Activated T-cell treated with anti-CD3 and anti-CD28 coated beads, Interleukin-2, amount 50 U/mL, for 1 hour (primary cell): ENCODE measurements at regions not wholly inside any gene's neighbourhood (a gene's known extent, or its start where the extent isn't known, plus 50 kb on each side); places are given as distances from the start of the nearest gene placed in this dataset.

Source experiments
- DNase-seq: peaks from one replicate; pipeline ENCODE4 v3.0.0-alpha.2; 2020

GRCh38 chr2:64287202-64287740 is 143.1 kb upstream of the PELI1 start:
- DNase-seq = no peak

GRCh38 chr2:64288321-64289193 is 144.3 kb upstream of the PELI1 start:
- no peak for DNase-seq

- DNase-seq = no peak
These were observed 145.0 kb upstream of the PELI1 start for GRCh38 chr2:64289251-64289650.

- no peak for DNase-seq
These were observed 145.5 kb upstream of the PELI1 start for GRCh38 chr2:64289737-64290136.

- DNase-seq = no peak
These were observed 147.0 kb upstream of the PELI1 start for GRCh38 chr2:64291181-64291580.

GRCh38 chr2:64295326-64296139 is 151.3 kb upstream of the PELI1 start:
- no peak for DNase-seq

GRCh38 chr2:64296140-64296480 is 151.9 kb upstream of the PELI1 start:
- DNase-seq = no peak

- DNase-seq = no peak
These were observed 152.6 kb upstream of the PELI1 start for GRCh38 chr2:64296695-64297346.

GRCh38 chr2:64298161-64298560 is 153.9 kb upstream of the PELI1 start:
- DNase-seq = no peak

GRCh38 chr2:64300066-64300465 is 153.9 kb upstream of the LGALSL start:
- DNase-seq = no peak

GRCh38 chr2:64303250-64303649 is 150.7 kb upstream of the LGALSL start:
- DNase-seq = no peak

GRCh38 chr2:64307421-64307820 is 146.5 kb upstream of the LGALSL start:
- no peak for DNase-seq

- DNase-seq = no peak
These were observed 142.6 kb upstream of the LGALSL start for GRCh38 chr2:64311191-64311910.

- no peak for DNase-seq
These were observed 141.9 kb upstream of the LGALSL start for GRCh38 chr2:64311948-64312621.

- no peak for DNase-seq
These were observed 141.2 kb upstream of the LGALSL start for GRCh38 chr2:64312622-64313397.

GRCh38 chr2:64313398-64313723 is 140.6 kb upstream of the LGALSL start:
- DNase-seq = no peak

GRCh38 chr2:64315291-64315960 is 138.5 kb upstream of the LGALSL start:
- DNase-seq = no peak

- no peak for DNase-seq
These were observed 136.1 kb upstream of the LGALSL start for GRCh38 chr2:64317707-64318475.

- DNase-seq = no peak
These were observed 135.6 kb upstream of the LGALSL start for GRCh38 chr2:64318476-64318748.

- DNase-seq = no peak
These were observed 134.1 kb upstream of the LGALSL start for GRCh38 chr2:64319896-64320295.
